ENCODE measurements at regions not wholly inside any gene's neighbourhood (a gene's known extent, or its start where the extent isn't known, plus 50 kb on each side); places are given as distances from the start of the nearest gene placed in this dataset.

- H3K4me3 ChIP-seq (ENCODE audit: low read length), result no peak overlapping the region
- DNase-seq (ENCODE audit: low read depth), result no peak
- no peak for TF ChIP-seq CTCF (IDR thresholded peaks at IDR 0.05; ENCODE audit: insufficient read depth, low read depth, low read length, missing control alignments)
Observed at GRCh38 chr20:57783196-57783595, 73.4 kb upstream of the PMEPA1 start.

- no peak overlapping the region for H3K4me3 ChIP-seq (ENCODE audit: low read length)
- DNase-seq (ENCODE audit: low read depth), result no peak
Observed at GRCh38 chr20:57782631-57783041, 72.8 kb upstream of the PMEPA1 start.

GRCh38 chr20:57781901-57782300 is 72.1 kb upstream of the PMEPA1 start:
- TF ChIP-seq CTCF (IDR thresholded peaks at IDR 0.05; ENCODE audit: insufficient read depth, low read depth, low read length, missing control alignments), result no peak
- H3K4me3 ChIP-seq (ENCODE audit: low read length), result no peak overlapping the region
- DNase-seq (ENCODE audit: low read depth), result no peak

More at GRCh38 chr20:57782631-57783041, 72.8 kb upstream of the PMEPA1 start:
- no peak for TF ChIP-seq CTCF (IDR thresholded peaks at IDR 0.05; ENCODE audit: insufficient read depth, low read depth, low read length, missing control alignments)

DNA sequence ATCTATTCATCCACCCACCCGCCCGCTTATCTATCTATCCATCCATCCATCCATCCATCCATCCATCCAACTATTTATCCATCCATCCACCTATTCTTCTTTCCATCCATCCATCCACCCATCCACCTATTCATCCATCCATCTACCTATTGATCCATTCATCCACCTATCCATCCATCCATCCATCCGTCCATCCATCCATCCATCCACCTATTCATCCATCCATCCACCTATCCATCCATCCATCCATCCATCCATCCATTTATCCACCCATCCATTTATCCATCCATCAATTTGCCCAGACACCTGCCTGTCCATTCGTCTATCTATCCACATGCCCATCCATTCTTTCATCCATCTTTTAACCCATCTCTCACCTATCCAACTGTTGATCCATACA is 71.1 kb upstream of the PMEPA1 start:
- no peak overlapping the region for H3K4me3 ChIP-seq (ENCODE audit: low read length)
- no peak for TF ChIP-seq CTCF (IDR thresholded peaks at IDR 0.05; ENCODE audit: insufficient read depth, low read depth, low read length, missing control alignments)
- no peak for DNase-seq (ENCODE audit: low read depth)

GRCh38 chr20:57780398-57780797 is 70.6 kb upstream of the PMEPA1 start:
- no peak for TF ChIP-seq CTCF (IDR thresholded peaks at IDR 0.05; ENCODE audit: insufficient read depth, low read depth, low read length, missing control alignments)
- DNase-seq (ENCODE audit: low read depth), result no peak
- no peak overlapping the region for H3K4me3 ChIP-seq (ENCODE audit: low read length)

- peak; percentile 53 for DNase-seq (ENCODE audit: low read depth)
- no peak overlapping the region for H3K4me3 ChIP-seq (ENCODE audit: low read length)
- no peak for TF ChIP-seq CTCF (IDR thresholded peaks at IDR 0.05; ENCODE audit: insufficient read depth, low read depth, low read length, missing control alignments)
Observed at GRCh38 chr20:57779401-57780003, 69.7 kb upstream of the PMEPA1 start.

- TF ChIP-seq CTCF (IDR thresholded peaks at IDR 0.05; ENCODE audit: insufficient read depth, low read depth, low read length, missing control alignments), result no peak
- DNase-seq (ENCODE audit: low read depth), result no peak
- no peak overlapping the region for H3K4me3 ChIP-seq (ENCODE audit: low read length)
Observed at GRCh38 chr20:57777911-57778310, 68.1 kb upstream of the PMEPA1 start.
